SK-N-SH treated with all-trans-retinoic acid at 6 μM for 48 hours (cell line): ENCODE measurements at regions not wholly inside any gene's neighbourhood (a gene's known extent, or its start where the extent isn't known, plus 50 kb on each side); places are given as distances from the start of the nearest gene placed in this dataset.

ENCODE experiments used
- ARNTL ChIP-seq: fragments of 450-650 bp; formaldehyde crosslinking; IDR thresholded peaks from 2 replicates; pipeline ENCODE4 v1.5.0; 2020; ENCODE audit warnings: low read depth, mild to moderate bottlenecking, moderate library complexity, borderline replicate concordance
- TOX ChIP-seq: fragments of 250-450 bp; sonication (Bioruptor Pico); IDR thresholded peaks from 2 replicates; pipeline ENCODE4 v1.8.0; 2021; ENCODE audit warnings: mild to moderate bottlenecking, moderate library complexity, borderline replicate concordance
- ZNF70 ChIP-seq: fragments of 450-650 bp; formaldehyde crosslinking; IDR thresholded peaks from 2 replicates; pipeline ENCODE4 v1.5.0; 2020; ENCODE audit warnings: mild to moderate bottlenecking, moderate library complexity

DNA sequence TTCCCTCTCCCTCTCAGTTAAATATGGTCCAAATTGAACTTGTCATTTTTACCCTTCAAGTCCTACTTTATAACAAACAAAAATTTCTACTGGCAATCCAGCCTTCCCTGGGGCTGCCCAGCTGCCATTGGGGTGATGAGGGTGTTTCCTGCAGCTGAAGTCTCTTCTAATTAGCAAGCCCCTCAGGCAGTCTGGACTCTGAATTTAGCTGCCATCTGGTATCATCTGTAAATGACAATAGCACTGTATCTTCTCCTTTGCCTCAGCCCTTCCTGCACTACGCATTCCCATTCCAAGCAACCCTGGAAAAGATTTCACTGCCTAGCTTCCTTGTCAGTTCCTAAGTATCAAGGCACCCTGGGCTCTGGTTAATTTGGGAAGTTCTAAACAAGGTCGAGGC, 331.1 kb upstream of the KLF12 start:
- no peak for TF ChIP-seq TOX (CRISPR knock-in tag)
- TF ChIP-seq ZNF70 (CRISPR knock-in tag), result no peak
- TF ChIP-seq ARNTL, result no peak
